Thyroid gland (tissue), 4 donors: ENCODE measurements at regions not wholly inside any gene's neighbourhood (a gene's known extent, or its start where the extent isn't known, plus 50 kb on each side); places are given as distances from the start of the nearest gene placed in this dataset.

Experiments used
- CTCF ChIP-seq, 6 experiments: fragments of 200-600 bp in 3 of 6; fragments of 450-650 bp in 3 of 6; sonication (generic) in 3 of 6; IDR thresholded peaks; one replicate each; pipeline ENCODE4 v1.5.1; 2016 to 2019; ENCODE audit warnings: antibody characterized with exemption in 6 of 6, mild to moderate bottlenecking in 2 of 6, inconsistent platforms in 1 of 6, moderate library complexity in 1 of 6
- POLR2A ChIP-seq, 2 donors: fragments of 450-650 bp; IDR thresholded peaks; one replicate each; pipeline ENCODE4 v1.6.1; 2017; ENCODE audit warnings: antibody characterized with exemption in 2 of 2, mild to moderate bottlenecking in 2 of 2, moderate library complexity in 1 of 2

DNA sequence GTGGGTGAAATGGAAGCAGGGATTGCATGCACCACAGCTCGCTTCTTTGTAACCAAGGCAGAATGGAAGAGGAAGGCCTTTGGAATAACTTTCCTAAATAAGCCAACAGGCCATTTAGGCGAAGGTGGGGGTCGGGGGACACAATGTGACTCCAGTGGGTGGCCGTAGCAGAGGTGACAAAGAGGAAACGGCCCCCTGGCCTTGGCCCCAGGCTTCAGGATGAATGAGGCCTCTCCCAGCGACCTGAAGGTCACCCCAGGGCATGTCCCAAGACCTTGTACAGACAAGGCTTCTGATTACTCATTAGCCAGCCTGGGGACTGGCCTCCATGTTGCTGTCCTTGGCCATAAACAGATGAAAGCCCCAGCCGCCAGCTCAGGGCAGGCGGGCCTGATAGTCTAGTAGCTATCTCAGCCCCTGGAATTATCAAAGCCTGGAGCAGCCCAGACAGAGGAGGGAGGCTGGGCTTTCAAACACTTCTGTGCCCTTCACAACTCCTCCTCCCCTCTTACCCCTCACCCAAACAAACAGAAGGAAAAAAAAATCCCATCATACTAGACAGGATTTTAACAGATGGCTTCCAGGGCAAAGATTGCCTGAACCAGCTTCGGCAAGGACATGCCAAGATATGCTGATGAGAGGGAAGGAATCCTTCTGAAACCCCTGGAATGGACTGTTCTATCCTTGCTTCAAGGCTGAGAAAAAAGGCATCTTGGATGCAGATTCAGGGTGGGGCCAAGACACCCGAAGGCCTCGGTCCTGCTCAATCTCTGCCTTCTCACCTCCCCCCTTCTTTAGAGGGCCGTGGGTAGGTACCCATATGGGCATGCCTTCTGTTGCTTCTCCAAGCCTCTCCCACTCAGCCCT is 142.3 kb upstream of the PARP11 start:
- TF ChIP-seq CTCF (IDR thresholded peaks at IDR 0.05) (no peak), POLR2A (IDR thresholded peaks at IDR 0.05) (no peak)
